Frontal cortex (tissue), 3 donors: ENCODE measurements at regions not wholly inside any gene's neighbourhood (a gene's known extent, or its start where the extent isn't known, plus 50 kb on each side); places are given as distances from the start of the nearest gene placed in this dataset.

Source experiments
- DNase-seq, 2 donors: peaks; one replicate each; pipeline ENCODE4 v3.0.0; 2012; ENCODE audit warnings: low spot score in 2 of 2
- FAIRE-seq: peaks from 2 replicates; lab custom pipeline; 2012; peaks lifted over from hg19 to GRCh38; lab: Jason Lieb, UNC
- donor health status: control.
- donor health status: control.
- donor health status: control.

GRCh38 chr20:57082357-57082945, 184.0 kb downstream of the BMP7 start:
- FAIRE-seq: no peak
- no peak for DNase-seq

- FAIRE-seq (no peak), DNase-seq (no peak)
Measured at GRCh38 chr20:57083072-57083471, 183.4 kb downstream of the BMP7 start.

GRCh38 chr20:57086066-57086465, 180.4 kb downstream of the BMP7 start:
- no peak for FAIRE-seq
- no peak for DNase-seq

DNA sequence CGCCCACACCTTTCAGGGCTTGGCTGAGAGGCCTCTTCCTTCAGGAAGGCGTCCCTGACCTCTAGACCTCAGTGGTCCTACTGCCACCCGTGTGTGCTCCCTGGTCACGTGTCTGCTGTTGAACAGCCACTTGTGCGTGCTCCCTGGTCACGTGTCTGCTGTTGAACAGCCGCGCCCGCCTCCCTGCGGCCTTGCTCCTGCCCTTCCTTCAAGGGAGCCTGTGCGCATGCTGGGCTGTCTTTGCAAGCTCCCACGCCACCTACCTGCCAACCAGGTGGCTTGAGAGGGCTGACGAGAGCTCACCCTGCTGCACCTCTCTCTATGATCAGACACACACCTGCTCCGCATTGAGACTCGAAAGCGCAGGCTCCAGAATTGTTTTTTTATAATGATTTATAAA, 179.3 kb downstream of the BMP7 start:
- DNase-seq: no peak
- FAIRE-seq: no peak

DNA sequence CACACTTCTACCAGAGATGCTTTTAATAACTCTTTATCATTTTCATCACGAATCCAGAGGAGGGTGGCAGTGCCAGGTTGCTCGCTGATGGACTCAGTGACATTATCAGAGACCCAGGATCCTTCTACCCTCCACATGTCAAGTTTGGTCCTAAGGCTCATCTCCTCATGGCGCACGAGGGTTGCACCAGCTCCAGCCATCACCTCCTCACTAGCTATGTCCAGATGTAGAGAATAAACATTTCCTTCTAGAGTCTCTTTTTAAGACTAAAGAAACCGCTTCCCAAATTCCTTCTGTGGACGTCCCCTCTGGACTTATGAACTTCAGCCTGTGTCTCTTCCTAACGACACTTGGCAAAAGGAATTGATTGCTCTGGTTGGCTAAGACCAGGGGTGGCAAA, 178.7 kb downstream of the BMP7 start:
- DNase-seq: no peak
- no peak for FAIRE-seq

GRCh38 chr20:57088436-57088835, 178.0 kb downstream of the BMP7 start:
- FAIRE-seq (no peak), DNase-seq (no peak)

GRCh38 chr20:57089699-57090144, 176.7 kb downstream of the BMP7 start:
- FAIRE-seq: no peak
- DNase-seq: peak; percentile 68 to 72

DNA sequence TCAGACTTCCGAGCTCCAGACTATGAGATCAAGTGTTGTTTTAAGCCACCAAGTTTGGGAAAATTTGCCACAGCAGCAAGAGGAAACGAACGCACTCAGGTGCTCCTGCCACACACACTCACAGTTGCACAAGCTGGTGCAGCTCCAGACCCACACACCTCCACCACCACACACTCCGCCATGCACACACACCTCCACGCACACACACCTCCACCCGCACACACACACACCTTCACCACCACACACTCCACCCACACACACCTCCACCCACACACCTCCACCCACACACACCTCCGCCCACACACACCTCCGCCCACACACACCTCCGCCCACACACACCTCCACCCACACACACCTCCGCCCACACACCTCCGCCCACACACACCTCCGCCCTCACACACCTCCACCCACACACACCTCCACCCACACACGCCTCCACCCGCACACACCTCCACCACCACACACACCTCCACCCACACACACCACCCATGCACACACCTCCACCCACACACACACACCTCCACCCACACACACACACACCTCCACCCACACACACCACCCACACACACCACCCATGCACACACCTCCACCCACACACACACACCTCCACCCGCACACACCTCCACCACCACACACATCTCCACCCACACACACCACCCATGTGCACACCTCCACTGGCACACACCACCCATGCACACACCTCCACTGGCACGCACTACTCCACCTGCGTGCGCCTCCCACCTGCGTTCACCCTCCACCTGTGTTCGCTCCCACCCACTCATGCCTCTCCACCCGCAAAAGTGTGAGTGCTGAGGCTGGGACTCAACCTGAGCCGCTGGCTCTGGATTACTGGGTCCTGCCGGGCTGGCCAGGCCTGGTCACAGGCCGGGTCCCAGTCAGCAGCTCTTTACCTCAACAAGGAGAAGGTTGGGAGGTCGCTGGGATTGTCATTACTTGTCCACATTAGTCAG, 175.6 kb downstream of the BMP7 start:
- DNase-seq (peak in 1 of 2 donors; percentile 51), FAIRE-seq (no peak)

GRCh38 chr20:57091748-57092111, 174.7 kb downstream of the BMP7 start:
- DNase-seq (no peak), FAIRE-seq (no peak)

DNA sequence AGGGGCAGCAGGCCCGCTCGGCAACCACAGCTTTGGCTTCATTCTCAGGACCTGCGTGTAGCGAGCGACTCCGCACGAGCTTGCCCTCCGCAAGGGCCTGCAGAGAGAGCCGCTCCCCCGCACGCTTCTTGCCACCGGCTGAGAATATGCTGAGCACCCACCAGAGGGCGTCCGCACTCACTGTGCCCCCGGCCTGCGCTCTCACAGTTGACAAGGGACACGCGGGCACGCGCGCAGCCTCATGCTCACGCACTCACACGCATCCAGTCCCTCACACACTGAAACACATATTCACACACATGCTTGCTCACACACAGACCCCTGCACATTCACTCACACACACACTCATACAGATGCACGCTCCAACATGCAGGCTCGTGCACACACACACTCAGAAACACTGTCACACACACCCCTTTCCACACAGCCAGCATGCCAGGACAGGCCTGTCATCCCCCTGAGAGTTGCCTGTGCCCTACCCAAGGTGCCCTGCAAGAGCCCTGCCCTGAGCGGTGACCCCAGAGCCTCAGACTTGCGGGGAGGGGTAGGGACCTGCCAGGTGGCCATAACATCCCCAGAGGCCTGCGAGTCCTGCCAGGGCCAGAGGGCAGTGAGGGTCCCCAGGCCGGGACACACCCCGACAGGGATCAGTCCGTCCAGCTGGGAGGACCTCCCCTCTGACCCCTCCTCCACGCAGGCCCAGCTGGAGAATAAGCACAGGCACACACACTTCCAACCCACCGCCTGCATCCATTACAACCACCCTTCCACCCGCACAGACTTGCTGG, 174.1 kb downstream of the BMP7 start:
- FAIRE-seq (no peak), DNase-seq (peak; percentile 72 to 77)

GRCh38 chr20:57092900-57093530, 173.4 kb downstream of the BMP7 start:
- FAIRE-seq (no peak), DNase-seq (no peak)

GRCh38 chr20:57093766-57094165, 172.7 kb downstream of the BMP7 start:
- FAIRE-seq (no peak), DNase-seq (no peak)

DNA sequence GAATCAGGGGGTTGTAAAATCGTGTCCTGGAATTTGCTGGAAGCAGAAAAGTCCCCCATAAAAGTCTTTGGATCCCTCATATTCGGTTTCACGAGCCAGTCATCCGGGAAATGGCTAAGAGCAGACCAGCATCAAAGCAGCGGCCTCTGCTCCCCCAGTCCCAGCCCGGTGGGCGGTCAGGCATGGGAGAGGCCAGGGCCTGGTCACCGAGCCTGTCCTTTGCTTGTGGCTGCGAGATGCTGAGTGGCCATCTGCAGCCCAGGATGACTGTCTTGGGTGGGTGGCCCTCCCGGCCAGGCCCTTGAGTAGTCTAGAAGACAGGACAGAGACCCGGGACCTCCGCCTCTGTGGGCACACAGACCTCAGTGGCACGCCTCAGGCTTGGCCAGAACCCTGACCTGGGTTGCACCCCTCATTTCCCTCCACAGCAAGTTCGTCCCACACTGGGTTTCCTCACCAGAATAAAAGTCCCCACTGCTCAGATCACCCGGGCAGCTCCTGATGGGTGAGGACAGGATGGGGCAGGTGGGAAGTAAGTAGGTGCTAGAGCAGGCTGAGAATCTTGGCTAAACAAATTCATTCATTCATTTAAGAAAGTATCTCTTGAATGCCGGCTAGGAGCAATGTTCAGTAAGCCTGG, 172.1 kb downstream of the BMP7 start:
- no peak for FAIRE-seq
- DNase-seq: no peak

DNA sequence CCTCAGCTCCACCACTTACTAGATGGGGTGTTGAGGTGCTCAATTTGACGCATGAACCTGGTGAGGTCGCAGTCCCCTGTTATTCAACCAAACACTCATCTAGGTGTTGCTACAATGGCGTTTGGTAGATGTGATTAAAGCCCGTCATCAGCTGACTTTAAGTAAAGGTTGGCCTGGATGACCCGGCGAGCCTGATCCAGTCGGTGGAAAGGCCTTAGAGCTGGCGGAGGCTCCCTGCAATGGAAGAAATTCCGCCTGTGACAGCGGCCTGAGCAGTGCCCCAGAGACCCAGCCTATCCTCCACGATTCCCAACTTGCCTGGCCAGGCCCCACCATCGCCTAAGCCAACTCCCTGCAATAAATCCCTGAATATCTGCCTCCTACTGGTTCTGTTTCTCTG, 171.4 kb downstream of the BMP7 start:
- FAIRE-seq (no peak), DNase-seq (no peak)

DNA sequence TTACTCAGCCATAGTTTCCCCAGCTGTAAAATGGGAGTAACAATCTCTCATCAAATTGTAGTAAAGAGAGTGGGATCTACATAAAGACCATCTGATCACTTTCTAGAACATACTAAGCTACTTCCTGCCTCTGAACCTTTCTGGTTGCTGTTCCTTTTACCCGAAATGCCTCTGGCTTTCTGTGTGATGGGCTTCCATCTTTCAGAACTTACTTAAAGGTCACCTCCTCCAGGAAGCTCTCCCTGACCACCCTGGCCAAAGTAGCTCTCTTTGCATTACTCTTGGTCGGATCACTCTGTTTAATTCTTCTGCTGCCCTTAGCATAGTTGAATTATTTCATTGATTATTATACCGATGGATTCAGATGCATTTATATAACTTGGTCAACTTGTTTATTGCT, 171.0 kb downstream of the BMP7 start:
- DNase-seq (no peak), FAIRE-seq (no peak)

- FAIRE-seq (no peak), DNase-seq (no peak)
Measured at GRCh38 chr20:57097245-57097915, 169.1 kb downstream of the BMP7 start.

- FAIRE-seq: no peak
- no peak for DNase-seq
Measured at GRCh38 chr20:57102160-57102559, 164.3 kb downstream of the BMP7 start.

- no peak for DNase-seq
- no peak for FAIRE-seq
Measured at GRCh38 chr20:57102566-57102965, 163.9 kb downstream of the BMP7 start.

DNA sequence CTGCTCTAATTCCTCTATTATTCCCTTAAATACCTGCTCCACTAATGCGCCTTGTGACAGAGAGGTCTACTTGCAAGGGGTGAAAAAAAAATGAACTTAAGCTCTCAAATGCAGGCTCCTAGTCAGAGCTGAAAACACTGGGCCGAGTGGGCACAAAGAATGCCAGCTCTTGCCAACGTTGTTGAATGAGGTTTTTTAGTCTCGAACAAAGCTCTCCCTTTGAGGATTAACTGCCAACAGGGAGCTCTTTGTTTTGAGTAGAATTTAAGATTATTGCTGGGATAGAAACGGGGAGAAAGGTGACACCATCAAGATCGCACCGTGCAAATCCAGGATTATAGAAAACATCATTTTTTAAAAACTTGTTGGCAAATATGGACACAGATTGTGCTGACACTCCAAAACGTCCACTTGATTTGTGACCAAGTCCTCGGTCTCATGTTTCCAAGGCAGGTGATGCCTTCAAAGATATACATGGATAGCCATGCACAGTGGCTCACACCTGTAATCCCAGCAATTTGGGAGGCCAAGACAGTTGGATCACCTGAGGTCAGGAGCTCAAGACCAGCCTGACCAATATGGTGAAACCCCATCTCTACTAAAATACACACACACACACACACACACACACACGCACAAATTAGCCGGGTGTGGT, 163.2 kb downstream of the BMP7 start:
- DNase-seq (peak; percentile 60 to 71), FAIRE-seq (peak; percentile 98)
